Naive thymus-derived CD4-positive, alpha-beta T cell (primary cell): ENCODE measurements at regions not wholly inside any gene's neighbourhood (a gene's known extent, or its start where the extent isn't known, plus 50 kb on each side); places are given as distances from the start of the nearest gene placed in this dataset.

Source experiments
- ATAC-seq: fragments of 150-1000 bp; cut with Tn5 transposase; 2 replicates; pipeline ENCODE4 v1.10.0; 2021; ENCODE audit warnings: mild to moderate bottlenecking, moderate library complexity
- CTCF ChIA-PET: fragments of 350-600 bp; sonication (Branson Sonifier 250); formaldehyde crosslinking; loops from one replicate; lab custom pipeline; 2021; ENCODE audit warnings: antibody characterized with exemption; lab: Charles Lee
- POLR2A ChIA-PET: fragments of 350-600 bp; sonication (Branson Sonifier 250); formaldehyde crosslinking; loops from one replicate; lab custom pipeline; 2021; ENCODE audit warnings: antibody characterized with exemption, inconsistent platforms; lab: Charles Lee
- DNase-seq, 9 donors: peaks; one replicate each; pipeline versions ENCODE4 v3.0.0 to v3.0.0-alpha.2; 2020 to 2022; ENCODE audit warnings: mixed read lengths in 1 of 9
- H3K27ac ChIP-seq: one replicate; pipeline ENCODE4 v1.7.0; 2013; ENCODE audit warnings: mild to moderate bottlenecking, low read depth, low read length, moderate library complexity
- H3K27me3 ChIP-seq, 2 donors: one replicate each; pipeline ENCODE4 v1.7.0; 2013; ENCODE audit warnings: low read length in 2 of 2, mild to moderate bottlenecking in 2 of 2, moderate library complexity in 2 of 2; ENCODE audit not compliant: control insufficient read depth in 2 of 2, insufficient read depth in 2 of 2
- H3K36me3 ChIP-seq, 3 experiments: 1 replicate in 2 of 3; 2 replicates in 1 of 3; pipeline ENCODE4 v1.7.0; 2013; ENCODE audit warnings: low read length in 3 of 3, mild to moderate bottlenecking in 3 of 3, moderate library complexity in 1 of 3; ENCODE audit not compliant: insufficient read depth in 3 of 3, control insufficient read depth in 2 of 3
- H3K4me1 ChIP-seq, 2 donors: one replicate each; pipeline ENCODE4 v1.7.0; 2013; ENCODE audit warnings: low read length in 2 of 2, mild to moderate bottlenecking in 2 of 2, moderate library complexity in 1 of 2; ENCODE audit not compliant: control insufficient read depth in 2 of 2, insufficient read depth in 2 of 2
- H3K4me3 ChIP-seq: 2 replicates; pipeline ENCODE4 v1.7.0; 2013; ENCODE audit warnings: mild to moderate bottlenecking, low read length
- H3K9me3 ChIP-seq, 3 experiments: 1 replicate in 2 of 3; 2 replicates in 1 of 3; pipeline ENCODE4 v1.7.0; 2013; ENCODE audit warnings: low read length in 3 of 3; ENCODE audit not compliant: control insufficient read depth in 2 of 3
- H3K27ac Mint-ChIP-seq, 9 donors: one replicate each; pipeline ENCODE4 v1.8.0; 2020 to 2022; ENCODE audit warnings: mixed read lengths in 9 of 9, mild to moderate bottlenecking in 8 of 9, moderate library complexity in 5 of 9, inconsistent platforms in 2 of 9
- H3K27me3 Mint-ChIP-seq, 5 donors: one replicate each; pipeline ENCODE4 v1.8.0; 2021 to 2022; ENCODE audit warnings: mixed read lengths in 5 of 5, mild to moderate bottlenecking in 1 of 5
- H3K36me3 Mint-ChIP-seq, 5 donors: one replicate each; pipeline ENCODE4 v1.8.0; 2020 to 2022; ENCODE audit warnings: mixed read lengths in 5 of 5, mild to moderate bottlenecking in 3 of 5, inconsistent platforms in 1 of 5
- H3K4me1 Mint-ChIP-seq, 7 donors: one replicate each; pipeline ENCODE4 v1.8.0; 2020 to 2022; ENCODE audit warnings: mixed read lengths in 7 of 7, mild to moderate bottlenecking in 3 of 7, inconsistent platforms in 1 of 7
- H3K4me3 Mint-ChIP-seq, 10 donors: one replicate each; pipeline ENCODE4 v1.8.0; 2020 to 2022; ENCODE audit warnings: mild to moderate bottlenecking in 10 of 10, mixed read lengths in 10 of 10, moderate library complexity in 6 of 10, inconsistent platforms in 2 of 10
- H3K9me3 Mint-ChIP-seq, 11 donors: one replicate each; pipeline ENCODE4 v1.8.0; 2020 to 2022; ENCODE audit warnings: mixed read lengths in 11 of 11, mild to moderate bottlenecking in 4 of 11, inconsistent platforms in 1 of 11, moderate library complexity in 1 of 11
- intact Hi-C, 2 donors: fragments of 100-400 bp; cut with micrococcal nuclease; formaldehyde crosslinking; loops; one replicate each; pipeline ENCODE4 v1.15.1; 2023

- ATAC-seq (no peak), DNase-seq (no peak)
- Histone ChIP-seq H3K9me3 (no peaks in the 10 kb centered on the region), H3K36me3 (no peaks in the 10 kb centered on the region), H3K4me3 (no peak overlapping the region), H3K27ac (no peak overlapping the region), H3K27me3 (no peaks in the 10 kb centered on the region), H3K4me1 (no peaks in the 10 kb centered on the region)
- Mint-ChIP-seq H3K36me3 (no peaks in the 10 kb centered on the region), H3K27me3 (peaks cover 0 to 6% (median 4%) of the 10 kb centered on the region in 5 donors), H3K27ac (no peak overlapping the region), H3K4me1 (no peaks in the 10 kb centered on the region), H3K4me3 (no peak overlapping the region), H3K9me3 (peaks cover 0 to 11% (median 0%) of the 10 kb centered on the region in 11 donors)
- intact Hi-C loops = no loop called here
- ChIA-PET POLR2A (no interaction called here), CTCF (no interaction called here)
Observed at GRCh38 chr3:87052499-87053260, 61.7 kb upstream of the VGLL3 start.

- DNase-seq (no peak), ATAC-seq (no peak)
- Mint-ChIP-seq H3K27ac (no peak overlapping the region), H3K27me3 (no peaks in the 10 kb centered on the region), H3K4me1 (no peaks in the 10 kb centered on the region), H3K4me3 (no peak overlapping the region), H3K36me3 (no peaks in the 10 kb centered on the region), H3K9me3 (peaks cover 0 to 8% (median 0%) of the 10 kb centered on the region in 11 donors)
- Histone ChIP-seq H3K27ac (no peak overlapping the region), H3K4me1 (no peaks in the 10 kb centered on the region), H3K36me3 (no peaks in the 10 kb centered on the region), H3K9me3 (no peaks in the 10 kb centered on the region), H3K27me3 (no peaks in the 10 kb centered on the region), H3K4me3 (no peak overlapping the region)
- ChIA-PET CTCF (no interaction called here), POLR2A (no interaction called here)
- intact Hi-C loops = no loop called here
Observed at GRCh38 chr3:87047852-87048251, 56.9 kb upstream of the VGLL3 start.

GRCh38 chr3:87046241-87046640 lies 55.3 kb upstream of the VGLL3 start:
- no peak for DNase-seq
- intact Hi-C loops = no loop called here
- CTCF ChIA-PET = no interaction called here

GRCh38 chr3:87045473-87045872 lies 54.5 kb upstream of the VGLL3 start:
- no peak overlapping the region for H3K4me3 ChIP-seq
- H3K9me3 ChIP-seq = no peaks in the 10 kb centered on the region
- H3K4me1 ChIP-seq = no peaks in the 10 kb centered on the region
- ChIA-PET POLR2A (no interaction called here), CTCF (no interaction called here)
- Mint-ChIP-seq H3K36me3 (no peaks in the 10 kb centered on the region), H3K9me3 (peaks cover 0 to 5% (median 0%) of the 10 kb centered on the region in 11 donors), H3K27ac (no peak overlapping the region), H3K27me3 (no peaks in the 10 kb centered on the region), H3K4me3 (no peak overlapping the region), H3K4me1 (peaks cover 0 to 3% (median 0%) of the 10 kb centered on the region in 7 donors)
- intact Hi-C loops = no loop called here
- H3K27me3 ChIP-seq = no peaks in the 10 kb centered on the region
- no peaks in the 10 kb centered on the region for H3K36me3 ChIP-seq
- ATAC-seq (no peak), DNase-seq (no peak)
- no peak overlapping the region for H3K27ac ChIP-seq

More at GRCh38 chr3:87046241-87046640, 55.3 kb upstream of the VGLL3 start:
- H3K36me3 ChIP-seq = no peaks in the 10 kb centered on the region
- H3K9me3 Mint-ChIP-seq = peaks cover 0 to 5% (median 0%) of the 10 kb centered on the region in 11 donors
- ATAC-seq = no peak
- no peaks in the 10 kb centered on the region for H3K4me1 ChIP-seq
- no peaks in the 10 kb centered on the region for H3K27me3 Mint-ChIP-seq
- POLR2A ChIA-PET = no interaction called here
- no peaks in the 10 kb centered on the region for H3K27me3 ChIP-seq
- H3K36me3 Mint-ChIP-seq = no peaks in the 10 kb centered on the region
- H3K4me3 ChIP-seq = no peak overlapping the region
- peaks cover 0 to 3% (median 0%) of the 10 kb centered on the region in 7 donors for H3K4me1 Mint-ChIP-seq
- no peak overlapping the region for H3K27ac ChIP-seq
- no peak overlapping the region for H3K4me3 Mint-ChIP-seq
- no peaks in the 10 kb centered on the region for H3K9me3 ChIP-seq
- H3K27ac Mint-ChIP-seq = no peak overlapping the region

GRCh38 chr3:87044846-87045245 lies 53.9 kb upstream of the VGLL3 start:
- H3K9me3 Mint-ChIP-seq = peaks cover 0 to 5% (median 0%) of the 10 kb centered on the region in 11 donors
- H3K36me3 Mint-ChIP-seq = no peaks in the 10 kb centered on the region
- no peak for DNase-seq
- ChIA-PET CTCF (no interaction called here), POLR2A (no interaction called here)
- no peak for ATAC-seq
- Histone ChIP-seq H3K27me3 (no peaks in the 10 kb centered on the region), H3K27ac (no peak overlapping the region), H3K9me3 (no peaks in the 10 kb centered on the region), H3K4me3 (no peak overlapping the region), H3K36me3 (no peaks in the 10 kb centered on the region), H3K4me1 (no peaks in the 10 kb centered on the region)
- no peaks in the 10 kb centered on the region for H3K27me3 Mint-ChIP-seq
- intact Hi-C loops = no loop called here
- H3K4me1 Mint-ChIP-seq = peaks cover 0 to 3% (median 0%) of the 10 kb centered on the region in 7 donors
- no peak overlapping the region for H3K27ac Mint-ChIP-seq
- H3K4me3 Mint-ChIP-seq = no peak overlapping the region

GRCh38 chr3:87044409-87044808 lies 53.5 kb upstream of the VGLL3 start:
- ChIA-PET POLR2A (no interaction called here), CTCF (no interaction called here)
- H3K27me3 ChIP-seq = no peaks in the 10 kb centered on the region
- H3K36me3 ChIP-seq = no peaks in the 10 kb centered on the region
- DNase-seq = no peak
- no peak overlapping the region for H3K4me3 ChIP-seq
- H3K27ac ChIP-seq = no peak overlapping the region
- Mint-ChIP-seq H3K36me3 (no peaks in the 10 kb centered on the region), H3K4me3 (no peak overlapping the region), H3K4me1 (peaks cover 0 to 3% (median 0%) of the 10 kb centered on the region in 7 donors), H3K27ac (no peak overlapping the region), H3K9me3 (peaks cover 0 to 5% (median 0%) of the 10 kb centered on the region in 11 donors), H3K27me3 (no peaks in the 10 kb centered on the region)
- intact Hi-C loops = no loop called here
- H3K4me1 ChIP-seq = no peaks in the 10 kb centered on the region
- no peak for ATAC-seq
- no peaks in the 10 kb centered on the region for H3K9me3 ChIP-seq

GRCh38 chr3:87041191-87041590 lies 50.2 kb upstream of the VGLL3 start:
- H3K4me3 Mint-ChIP-seq = no peak overlapping the region
- Histone ChIP-seq H3K4me3 (no peak overlapping the region), H3K27me3 (no peaks in the 10 kb centered on the region), H3K27ac (no peak overlapping the region), H3K36me3 (no peaks in the 10 kb centered on the region), H3K9me3 (no peaks in the 10 kb centered on the region), H3K4me1 (no peaks in the 10 kb centered on the region)
- intact Hi-C loops = no loop called here
- ChIA-PET CTCF (no interaction called here), POLR2A (no interaction called here)
- ATAC-seq (no peak), DNase-seq (no peak)
- H3K9me3 Mint-ChIP-seq = peaks cover 0 to 5% (median 0%) of the 10 kb centered on the region in 11 donors
- H3K4me1 Mint-ChIP-seq = peaks cover 0 to 3% (median 0%) of the 10 kb centered on the region in 7 donors
- no peaks in the 10 kb centered on the region for H3K27me3 Mint-ChIP-seq
- H3K36me3 Mint-ChIP-seq = no peaks in the 10 kb centered on the region
- no peak overlapping the region for H3K27ac Mint-ChIP-seq
